BLaER1 treated with 17β-estradiol and CSF1 and Interleukin-3, amounts not matched to agents 10 nM and 100 nM (cell line): ENCODE measurements at regions not wholly inside any gene's neighbourhood (a gene's known extent, or its start where the extent isn't known, plus 50 kb on each side); places are given as distances from the start of the nearest gene placed in this dataset.
"Not testable (repeated sequence)": the region's sequence is repeated elsewhere in the genome, so short reads cannot be mapped to it uniquely, and the experiment has no call there.

Source experiments
- H3K27ac ChIP-seq, 11 experiments: shearing (Covaris generic); formaldehyde crosslinking; 2 replicates each; pipeline ENCODE4 v1.8.1; 2022
- H3K27me3 ChIP-seq, 11 experiments: shearing (Covaris generic); formaldehyde crosslinking; 2 replicates each; pipeline ENCODE4 v1.8.1; 2022
- H3K36me3 ChIP-seq, 11 experiments: shearing (Covaris generic); formaldehyde crosslinking; 2 replicates each; pipeline ENCODE4 v1.8.1; 2022
- H3K4me1 ChIP-seq, 10 experiments: shearing (Covaris generic); formaldehyde crosslinking; 2 replicates each; pipeline ENCODE4 v1.8.1; 2022
- H3K4me2 ChIP-seq, 11 experiments: shearing (Covaris generic); formaldehyde crosslinking; 2 replicates each; pipeline ENCODE4 v1.8.1; 2022
- H3K4me3 ChIP-seq, 10 experiments: shearing (Covaris generic); formaldehyde crosslinking; 2 replicates each; pipeline ENCODE4 v1.8.1; 2022
- H3K9ac ChIP-seq, 11 experiments: shearing (Covaris generic); formaldehyde crosslinking; 2 replicates each; pipeline ENCODE4 v1.8.1; 2022
- H3K9me3 ChIP-seq, 11 experiments: shearing (Covaris generic); formaldehyde crosslinking; replicated peaks in 1 of 11; 2 replicates each; pipeline ENCODE4 v1.8.1; 2022
- H4K20me1 ChIP-seq, 11 experiments: shearing (Covaris generic); formaldehyde crosslinking; 2 replicates each; pipeline ENCODE4 v1.8.1; 2022
- Cebpa-rat ChIP-seq, 11 experiments: shearing (Covaris generic); IDR thresholded peaks; 2 replicates each; pipeline ENCODE4 v1.8.1; 2022

DNA sequence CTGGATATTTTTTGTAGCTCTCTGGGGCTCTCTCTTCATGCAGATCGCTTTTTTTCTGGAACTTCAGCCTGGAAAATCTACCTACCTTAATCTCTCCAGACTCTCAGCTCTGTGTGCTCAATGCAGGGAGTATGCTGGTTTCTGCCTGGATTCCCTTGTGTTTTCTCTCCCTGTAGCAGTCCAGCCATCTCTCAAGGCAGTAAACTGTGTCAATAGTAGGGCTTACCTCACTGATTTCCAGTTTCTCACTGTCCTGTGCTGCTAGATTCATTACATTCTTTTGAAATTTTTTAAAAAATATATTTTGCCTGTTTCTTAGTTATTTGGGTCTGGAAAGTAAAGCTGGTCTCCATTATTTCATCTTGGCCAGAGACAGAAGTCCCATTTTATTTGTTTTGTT lies 951.4 kb downstream of the NR2F1-AS1 start:
- peaks cover 0 to 18% (median 7%) of the 10 kb centered on the region in 11 experiments; a peak in 13 of 22 replicates for H3K9me3 ChIP-seq
- no peaks in the 10 kb centered on the region for H4K20me1 ChIP-seq
- H3K4me3 ChIP-seq, result no peak overlapping the region
- no peak overlapping the region for H3K4me2 ChIP-seq
- no peaks in the 10 kb centered on the region for H3K27me3 ChIP-seq
- H3K36me3 ChIP-seq, result no peaks in the 10 kb centered on the region
- no peak for TF ChIP-seq Cebpa-rat (IDR thresholded peaks at IDR 0.05)
- H3K9ac ChIP-seq, result no peak overlapping the region
- H3K27ac ChIP-seq, result no peak overlapping the region
- no peaks in the 10 kb centered on the region for H3K4me1 ChIP-seq

DNA sequence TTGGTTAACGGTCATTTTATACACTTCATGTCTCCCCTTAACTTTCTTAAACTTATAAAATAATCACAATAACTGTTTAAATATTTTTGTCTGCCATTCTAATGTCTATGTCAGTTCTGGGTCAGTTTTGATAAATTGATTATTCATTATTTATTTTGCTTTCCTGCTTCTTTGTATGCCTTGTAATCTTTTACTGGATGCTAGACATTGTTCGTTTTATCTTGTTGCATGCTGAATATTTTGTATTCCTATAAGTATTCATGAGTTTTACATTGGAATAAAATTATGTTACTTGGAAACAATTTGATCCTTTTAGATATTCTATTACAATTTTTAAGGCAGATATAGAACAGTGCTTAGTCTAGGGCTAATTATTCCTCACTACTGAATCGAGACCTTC lies 952.0 kb downstream of the NR2F1-AS1 start:
- Histone ChIP-seq H3K36me3 (no peaks in the 10 kb centered on the region), H3K9ac (no peak overlapping the region), H3K9me3 (peaks cover 0 to 18% (median 7%) of the 10 kb centered on the region in 11 experiments; a peak in 13 of 22 replicates), H3K27me3 (no peaks in the 10 kb centered on the region), H3K4me2 (no peak overlapping the region), H4K20me1 (no peaks in the 10 kb centered on the region), H3K4me3 (no peak overlapping the region), H3K4me1 (no peaks in the 10 kb centered on the region), H3K27ac (no peak overlapping the region)
- no peak for TF ChIP-seq Cebpa-rat (IDR thresholded peaks at IDR 0.05)

DNA sequence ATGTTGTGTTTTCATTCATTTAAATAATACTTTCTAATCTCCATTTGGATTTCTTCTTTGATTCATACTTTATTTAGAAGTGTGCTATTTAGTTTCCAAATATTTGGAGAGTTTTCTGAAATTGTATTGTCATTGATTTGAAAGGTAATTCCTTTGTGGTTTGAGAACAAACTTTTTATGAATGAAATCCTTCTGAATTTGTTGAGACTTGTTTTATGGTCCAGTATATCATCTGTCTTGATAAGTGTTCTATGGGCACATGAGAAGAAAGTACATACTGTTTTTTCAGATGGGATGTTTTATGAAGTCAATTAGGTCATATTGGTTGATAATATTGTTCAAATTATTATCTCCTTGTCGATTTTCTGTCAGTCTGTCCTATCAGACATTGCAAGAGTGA lies 953.8 kb downstream of the NR2F1-AS1 start:
- peaks cover 0 to 17% (median 7%) of the 10 kb centered on the region in 11 experiments; a peak in 13 of 22 replicates for H3K9me3 ChIP-seq
- no peak overlapping the region for H3K4me2 ChIP-seq
- H3K4me1 ChIP-seq, result no peaks in the 10 kb centered on the region
- H3K36me3 ChIP-seq, result no peaks in the 10 kb centered on the region
- no peaks in the 10 kb centered on the region for H3K27me3 ChIP-seq
- H3K27ac ChIP-seq, result no peak overlapping the region
- H3K9ac ChIP-seq, result no peak overlapping the region
- H4K20me1 ChIP-seq, result no peaks in the 10 kb centered on the region
- H3K4me3 ChIP-seq, result no peak overlapping the region
- TF ChIP-seq Cebpa-rat (IDR thresholded peaks at IDR 0.05), result no peak

DNA sequence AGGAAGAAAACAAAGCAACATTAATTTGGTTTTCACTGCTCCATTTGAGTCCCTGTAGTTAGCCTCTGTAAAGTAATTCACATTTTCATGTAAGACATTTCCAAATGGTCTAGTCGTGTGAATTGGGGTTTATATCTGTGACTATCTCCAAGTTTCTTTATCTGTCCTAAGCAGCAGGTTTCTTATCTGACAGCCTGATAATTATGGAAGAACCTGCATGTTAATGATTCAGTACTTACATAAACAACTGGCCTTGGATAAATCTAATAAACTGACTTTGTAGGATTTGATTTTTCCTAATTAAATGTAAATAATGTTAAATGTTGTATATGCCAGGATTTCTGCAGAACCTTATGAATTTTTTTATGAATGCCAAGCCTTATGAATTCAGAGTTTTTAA lies 964.9 kb downstream of the NR2F1-AS1 start:
- Histone ChIP-seq H4K20me1 (no peaks in the 10 kb centered on the region), H3K36me3 (no peaks in the 10 kb centered on the region), H3K9me3 (peaks cover 0 to 13% (median 0%) of the 10 kb centered on the region in 11 experiments; a peak in 5 of 22 replicates), H3K4me2 (no peak overlapping the region), H3K27ac (no peak overlapping the region), H3K9ac (no peak overlapping the region), H3K4me3 (no peak overlapping the region), H3K27me3 (no peaks in the 10 kb centered on the region), H3K4me1 (no peaks in the 10 kb centered on the region)
- TF ChIP-seq Cebpa-rat (IDR thresholded peaks at IDR 0.05), result no peak

GRCh38 chr5:92613546-92613945 lies 967.5 kb downstream of the NR2F1-AS1 start:
- no peak for TF ChIP-seq Cebpa-rat (IDR thresholded peaks at IDR 0.05)
- no peaks in the 10 kb centered on the region for H4K20me1 ChIP-seq

GRCh38 chr5:92610435-92610834 lies 970.6 kb downstream of the NR2F1-AS1 start:
- H3K9ac ChIP-seq, H3K27ac ChIP-seq, H3K4me1 ChIP-seq, H4K20me1 ChIP-seq, H3K27me3 ChIP-seq, H3K4me3 ChIP-seq, H3K36me3 ChIP-seq, H3K9me3 ChIP-seq, H3K4me2 ChIP-seq: not testable (repeated sequence)

More at GRCh38 chr5:92613546-92613945, 967.5 kb downstream of the NR2F1-AS1 start:
- H3K4me1 ChIP-seq, result no peaks in the 10 kb centered on the region
- peaks cover 0 to 6% (median 0%) of the 10 kb centered on the region in 11 experiments; a peak in 4 of 22 replicates for H3K9me3 ChIP-seq
- no peak overlapping the region for H3K9ac ChIP-seq
- no peak overlapping the region for H3K27ac ChIP-seq
- H3K4me3 ChIP-seq, result no peak overlapping the region
- H3K27me3 ChIP-seq, result no peaks in the 10 kb centered on the region
- no peaks in the 10 kb centered on the region for H3K36me3 ChIP-seq
- H3K4me2 ChIP-seq, result no peak overlapping the region

DNA sequence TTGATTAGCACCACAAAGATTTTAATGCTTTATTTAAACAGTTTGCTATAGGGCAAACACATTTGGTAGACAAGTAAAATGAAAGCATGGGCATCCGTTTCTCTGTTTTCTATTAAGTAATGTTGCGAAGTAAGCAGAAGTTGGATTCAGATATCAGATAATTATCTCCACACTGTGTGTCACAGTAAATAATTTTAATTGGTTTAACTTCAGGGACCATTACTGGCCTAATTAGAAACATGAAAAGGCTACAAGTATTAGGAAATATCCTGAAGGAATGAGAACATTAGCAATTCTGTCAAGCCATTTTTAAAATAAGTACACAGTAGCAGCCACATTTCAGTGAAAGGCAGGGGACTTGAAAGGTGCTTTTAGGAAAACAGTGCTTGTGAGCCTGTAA lies 975.4 kb downstream of the NR2F1-AS1 start:
- no peaks in the 10 kb centered on the region; a peak in 2 of 22 replicates for H3K27me3 ChIP-seq
- H3K4me1 ChIP-seq, result no peaks in the 10 kb centered on the region
- H3K9me3 ChIP-seq, result no peaks in the 10 kb centered on the region
- no peaks in the 10 kb centered on the region for H4K20me1 ChIP-seq
- H3K9ac ChIP-seq, result no peak overlapping the region
- H3K4me3 ChIP-seq, result no peak overlapping the region
- TF ChIP-seq Cebpa-rat (IDR thresholded peaks at IDR 0.05), result no peak
- H3K4me2 ChIP-seq, result no peak overlapping the region
- no peaks in the 10 kb centered on the region for H3K36me3 ChIP-seq
- H3K27ac ChIP-seq, result no peak overlapping the region

GRCh38 chr5:92599217-92599810 lies 981.7 kb downstream of the NR2F1-AS1 start:
- Histone ChIP-seq H3K27me3 (peaks cover 0 to 14% (median 0%) of the 10 kb centered on the region in 11 experiments; a peak in 3 of 22 replicates), H3K9ac (no peak overlapping the region), H3K9me3 (no peaks in the 10 kb centered on the region), H3K27ac (no peak overlapping the region), H3K4me3 (no peak overlapping the region), H3K4me2 (peak overlapping the region in 2 of 11 experiments; percentile 36 to 62; a peak in 4 of 22 replicates), H3K36me3 (no peaks in the 10 kb centered on the region), H3K4me1 (peaks cover 0 to 7% (median 0%) of the 10 kb centered on the region in 10 experiments; a peak in 7 of 20 replicates), H4K20me1 (no peaks in the 10 kb centered on the region)
- no peak for TF ChIP-seq Cebpa-rat (IDR thresholded peaks at IDR 0.05)

DNA sequence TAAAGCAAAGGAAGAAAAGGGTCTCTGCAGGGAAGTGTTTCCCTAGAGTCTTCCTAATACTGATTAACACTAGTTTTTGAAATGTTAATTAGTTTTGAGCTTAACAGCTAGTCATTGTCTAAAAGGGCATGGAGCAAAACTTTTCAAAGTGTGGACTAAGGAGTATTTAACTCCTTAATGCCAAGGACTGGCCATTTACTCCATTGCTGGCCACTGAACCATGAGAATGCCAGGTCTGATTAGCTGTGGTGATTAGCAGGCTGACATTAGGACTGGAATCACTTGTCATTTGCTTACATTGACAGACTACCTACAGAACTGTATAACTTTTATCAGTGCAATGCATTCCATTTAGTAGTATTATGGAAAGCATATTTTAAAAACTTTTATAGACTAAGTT lies 987.0 kb downstream of the NR2F1-AS1 start:
- H3K36me3 ChIP-seq, result no peaks in the 10 kb centered on the region
- H3K9ac ChIP-seq, result no peak overlapping the region
- H3K4me1 ChIP-seq, result no peaks in the 10 kb centered on the region
- H3K27ac ChIP-seq, result no peak overlapping the region
- H3K27me3 ChIP-seq, result peaks cover 0 to 39% (median 0%) of the 10 kb centered on the region in 11 experiments; a peak in 4 of 22 replicates
- no peak overlapping the region for H3K4me3 ChIP-seq
- no peak overlapping the region for H3K4me2 ChIP-seq
- no peaks in the 10 kb centered on the region for H3K9me3 ChIP-seq
- TF ChIP-seq Cebpa-rat (IDR thresholded peaks at IDR 0.05), result no peak
- H4K20me1 ChIP-seq, result no peaks in the 10 kb centered on the region

GRCh38 chr5:92588876-92589275 lies 992.1 kb downstream of the NR2F1-AS1 start:
- H4K20me1 ChIP-seq, result no peaks in the 10 kb centered on the region
- H3K36me3 ChIP-seq, result no peaks in the 10 kb centered on the region
- H3K4me3 ChIP-seq, result no peak overlapping the region
- TF ChIP-seq Cebpa-rat (IDR thresholded peaks at IDR 0.05), result no peak
- H3K27me3 ChIP-seq, result peaks cover 0 to 38% (median 0%) of the 10 kb centered on the region in 11 experiments; a peak in 4 of 22 replicates
- no peak overlapping the region for H3K4me2 ChIP-seq
- H3K27ac ChIP-seq, result no peak overlapping the region
- no peaks in the 10 kb centered on the region for H3K4me1 ChIP-seq
- H3K9ac ChIP-seq, result no peak overlapping the region
- H3K9me3 ChIP-seq, result peaks cover 0 to 3% (median 0%) of the 10 kb centered on the region in 11 experiments; a peak in 4 of 22 replicates
